T47D (cell line): ENCODE measurements at regions not wholly inside any gene's neighbourhood (a gene's known extent, or its start where the extent isn't known, plus 50 kb on each side); places are given as distances from the start of the nearest gene placed in this dataset.
A peak's percentile ranks its signal among the peaks of the same experiment; 100 is the strongest.
"Not testable (repeated sequence)": the region's sequence is repeated elsewhere in the genome, so short reads cannot be mapped to it uniquely, and the experiment has no call there.

Experiments
- DNase-seq, 2 experiments: peaks; one replicate each; pipeline versions ENCODE4 v3.0.0 to v3.0.0-alpha.2; 2011 to 2012; ENCODE audit warnings: low read depth in 1 of 2, low spot score in 1 of 2
- JUND ChIP-seq: IDR thresholded peaks from 2 replicates; pipeline ENCODE4 v1.6.1; 2012; ENCODE audit warnings: low read depth
- in situ Hi-C: cut with HindIII; loops from 2 replicates; pipeline ENCODE4 v1.10.0; 2016; ENCODE audit warnings: low sequenced_read_pairs, low pct_unique_long_range_greater_than_20kb

GRCh38 chr3:107450254-107450893 is 72.4 kb upstream of the BBX start:
- in situ Hi-C loops, result no loop called here
- no peak for DNase-seq
- no peak for TF ChIP-seq JUND

GRCh38 chr3:107452436-107452835 is 70.3 kb upstream of the BBX start:
- in situ Hi-C loops, result no loop called here
- no peak for DNase-seq
- TF ChIP-seq JUND, result no peak

- no peak for DNase-seq
- no peak for TF ChIP-seq JUND
- in situ Hi-C loops, result no loop called here
Observed at GRCh38 chr3:107453504-107453903, 69.3 kb upstream of the BBX start.

- in situ Hi-C loops, result no loop called here
- TF ChIP-seq JUND, result no peak
- no peak for DNase-seq
Observed at GRCh38 chr3:107455621-107456020, 67.1 kb upstream of the BBX start.

GRCh38 chr3:107456501-107456900 is 66.3 kb upstream of the BBX start:
- no peak for TF ChIP-seq JUND
- in situ Hi-C loops, result no loop called here
- peak in 1 of 2 experiments; percentile 60 for DNase-seq

- TF ChIP-seq JUND, result no peak
- peak in 1 of 2 experiments; percentile 69 for DNase-seq
- in situ Hi-C loops, result no loop called here
Observed at GRCh38 chr3:107458871-107459270, 63.9 kb upstream of the BBX start.

GRCh38 chr3:107461721-107462120 is 61.0 kb upstream of the BBX start:
- in situ Hi-C loops, result no loop called here
- DNase-seq, result no peak
- no peak for TF ChIP-seq JUND

GRCh38 chr3:107464037-107464436 is 58.7 kb upstream of the BBX start:
- no peak for TF ChIP-seq JUND
- DNase-seq, result no peak
- in situ Hi-C loops, result no loop called here

GRCh38 chr3:107465064-107465631 is 57.6 kb upstream of the BBX start:
- TF ChIP-seq JUND, result no peak
- no peak for DNase-seq
- in situ Hi-C loops, result no loop called here

- in situ Hi-C loops, result no loop called here
- no peak for DNase-seq
- TF ChIP-seq JUND, result no peak
Observed at GRCh38 chr3:107468782-107469181, 54.0 kb upstream of the BBX start.

GRCh38 chr3:107470496-107470895 is 52.3 kb upstream of the BBX start:
- in situ Hi-C loops, DNase-seq: not testable (repeated sequence)
